Activated CD8-positive, alpha-beta memory T cell treated with anti-CD3 and anti-CD28 coated beads, Interleukin-2, amount 10 ng/mL, durations not matched to agents 7 days and 5 days (primary cell): ENCODE measurements at regions not wholly inside any gene's neighbourhood (a gene's known extent, or its start where the extent isn't known, plus 50 kb on each side); places are given as distances from the start of the nearest gene placed in this dataset.

Experiments
- ATAC-seq: fragments of 150-1000 bp; cut with Tn5 transposase; one replicate; pipeline ENCODE4 v1.10.0; 2021; ENCODE audit warnings: moderate library complexity
- CTCF ChIA-PET: fragments of 350-600 bp; sonication (Branson Sonifier 250); formaldehyde crosslinking; loops from one replicate; lab custom pipeline; 2021; ENCODE audit warnings: antibody characterized with exemption; lab: Charles Lee
- DNase-seq: peaks from one replicate; pipeline ENCODE4 v3.0.0-alpha.2; 2020
- H3K27ac Mint-ChIP-seq: one replicate; pipeline ENCODE4 v1.8.0; 2021; ENCODE audit warnings: mild to moderate bottlenecking, mixed read lengths
- H3K27me3 Mint-ChIP-seq: one replicate; pipeline ENCODE4 v1.8.0; 2021; ENCODE audit warnings: mixed read lengths
- H3K36me3 Mint-ChIP-seq: one replicate; pipeline ENCODE4 v1.8.0; 2021; ENCODE audit warnings: mild to moderate bottlenecking, mixed read lengths
- H3K4me1 Mint-ChIP-seq: one replicate; pipeline ENCODE4 v1.8.0; 2021; ENCODE audit warnings: mixed read lengths
- H3K4me3 Mint-ChIP-seq: one replicate; pipeline ENCODE4 v1.8.0; 2021; ENCODE audit warnings: mild to moderate bottlenecking, moderate library complexity, mixed read lengths
- H3K9me3 Mint-ChIP-seq: one replicate; pipeline ENCODE4 v1.8.0; 2022; ENCODE audit warnings: low read depth, mixed read lengths

- Mint-ChIP-seq H3K9me3 (peaks cover 2% of the 10 kb centered on the region), H3K27me3 (no peaks in the 10 kb centered on the region), H3K36me3 (no peaks in the 10 kb centered on the region), H3K4me3 (no peak overlapping the region), H3K4me1 (no peaks in the 10 kb centered on the region), H3K27ac (no peak overlapping the region)
- DNase-seq, result no peak
- CTCF ChIA-PET, result no interaction called here
- ATAC-seq, result no peak
These were observed 157.1 kb downstream of the TLE1 start for GRCh38 chr9:81532251-81532650.

DNA sequence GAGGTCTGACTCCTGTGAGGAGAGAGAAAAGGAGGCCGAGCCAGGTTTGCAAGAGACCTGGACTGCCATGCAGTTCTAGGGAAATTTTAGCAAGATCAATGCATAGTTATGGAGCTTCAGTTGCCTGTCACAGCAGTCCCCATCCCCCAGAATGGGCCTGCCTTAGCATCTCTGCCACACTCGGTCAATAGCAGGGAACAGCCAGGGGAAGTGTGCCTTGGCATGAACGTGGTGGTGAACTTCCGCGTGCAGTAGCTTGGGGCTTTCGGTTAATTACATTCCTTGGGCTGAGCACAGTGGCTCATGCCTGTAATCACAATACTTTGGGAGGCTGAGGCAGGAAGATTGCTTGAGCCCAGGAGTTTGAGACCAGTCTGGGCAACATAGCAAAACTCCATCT is 157.8 kb downstream of the TLE1 start:
- H3K4me3 Mint-ChIP-seq, result no peak overlapping the region
- no peaks in the 10 kb centered on the region for H3K36me3 Mint-ChIP-seq
- no peak overlapping the region for H3K27ac Mint-ChIP-seq
- peaks cover 2% of the 10 kb centered on the region for H3K9me3 Mint-ChIP-seq
- no peaks in the 10 kb centered on the region for H3K27me3 Mint-ChIP-seq
- no peak for DNase-seq
- ATAC-seq, result no peak
- CTCF ChIA-PET, result no interaction called here
- no peaks in the 10 kb centered on the region for H3K4me1 Mint-ChIP-seq

DNA sequence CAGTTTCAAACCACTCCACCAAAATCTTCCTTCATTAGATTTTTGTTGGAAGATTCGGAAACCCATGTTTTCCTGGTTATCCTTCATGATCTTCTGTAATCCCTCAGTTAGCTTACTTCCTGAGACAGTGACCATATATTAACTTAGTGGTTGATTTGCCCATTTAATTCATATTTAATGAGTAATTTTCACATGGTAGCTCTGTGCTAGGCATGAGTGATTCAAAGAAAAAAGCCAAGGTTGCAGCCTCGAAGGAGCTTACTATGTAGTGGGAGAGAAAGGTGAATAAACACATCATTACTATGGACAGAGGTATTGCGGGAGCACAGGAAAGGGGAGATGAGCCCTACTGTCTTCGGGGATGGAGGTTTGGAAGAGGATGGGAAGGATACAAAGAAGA is 158.5 kb downstream of the TLE1 start:
- CTCF ChIA-PET, result no interaction called here
- no peaks in the 10 kb centered on the region for H3K4me1 Mint-ChIP-seq
- no peaks in the 10 kb centered on the region for H3K36me3 Mint-ChIP-seq
- no peaks in the 10 kb centered on the region for H3K27me3 Mint-ChIP-seq
- peaks cover 2% of the 10 kb centered on the region for H3K9me3 Mint-ChIP-seq
- H3K4me3 Mint-ChIP-seq, result no peak overlapping the region
- DNase-seq, result no peak
- no peak for ATAC-seq
- no peak overlapping the region for H3K27ac Mint-ChIP-seq

DNA sequence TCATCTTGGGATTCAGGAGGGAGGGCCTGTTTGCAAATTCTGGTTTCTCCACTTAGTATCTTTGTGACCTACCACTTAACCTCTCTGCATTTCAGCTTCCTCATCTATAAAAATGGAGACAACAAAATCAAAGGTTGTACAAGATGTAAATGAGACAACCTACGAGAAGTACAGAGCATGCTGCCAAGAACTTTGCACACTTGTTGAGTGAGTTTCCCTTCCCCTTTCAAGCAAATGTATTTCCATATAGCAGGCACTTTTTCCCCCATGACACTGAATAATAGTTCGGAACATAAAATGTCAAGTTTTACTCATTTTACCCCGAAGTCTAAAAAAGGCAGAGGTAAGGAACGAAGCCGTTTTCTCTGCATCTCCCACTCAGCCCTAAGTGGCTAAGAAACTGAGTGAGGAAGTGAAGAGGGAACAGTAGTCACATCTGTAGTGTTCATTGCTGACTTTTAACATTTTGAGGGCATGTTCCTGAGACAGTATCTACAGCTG is 159.0 kb downstream of the TLE1 start:
- H3K4me1 Mint-ChIP-seq, result no peaks in the 10 kb centered on the region
- CTCF ChIA-PET, result no interaction called here
- ATAC-seq, result no peak

DNA sequence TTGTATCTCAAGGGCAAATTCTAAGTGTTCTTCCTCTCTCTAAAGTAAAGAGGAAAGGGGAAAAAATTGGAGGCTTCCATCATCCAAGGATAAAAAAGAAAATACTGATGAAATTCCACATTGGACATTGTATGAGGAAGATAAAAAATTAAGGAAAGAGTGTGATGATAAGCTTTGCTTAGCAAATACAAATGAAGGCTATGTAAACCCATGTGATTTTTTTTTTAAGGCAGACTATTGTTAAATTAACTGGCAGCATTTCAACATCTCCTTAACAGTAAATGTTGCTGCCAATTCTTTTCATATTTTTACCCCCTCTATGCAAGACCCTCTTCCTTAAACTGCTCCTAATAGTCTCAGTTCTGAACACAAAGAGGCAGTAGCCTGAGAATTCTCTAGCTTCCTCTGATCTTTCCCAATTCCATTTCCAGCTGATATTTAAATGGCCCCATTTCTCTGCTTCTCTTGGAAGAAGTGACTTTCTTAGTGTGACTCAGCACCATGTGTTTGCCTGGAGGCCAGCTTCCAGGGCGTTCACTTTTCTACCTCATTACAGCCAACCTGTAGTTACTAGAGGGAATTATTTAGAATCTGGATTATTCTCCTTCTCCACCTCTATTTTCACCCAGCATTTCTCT is 159.7 kb downstream of the TLE1 start:
- no peak for ATAC-seq
- no peaks in the 10 kb centered on the region for H3K4me1 Mint-ChIP-seq
- H3K4me3 Mint-ChIP-seq, result no peak overlapping the region
- peaks cover 2% of the 10 kb centered on the region for H3K9me3 Mint-ChIP-seq
- no peak overlapping the region for H3K27ac Mint-ChIP-seq
- no peak for DNase-seq
- no peaks in the 10 kb centered on the region for H3K27me3 Mint-ChIP-seq
- no peaks in the 10 kb centered on the region for H3K36me3 Mint-ChIP-seq
- CTCF ChIA-PET, result no interaction called here

More for the DNA sequence above, 159.0 kb downstream of the TLE1 start:
- Mint-ChIP-seq H3K27me3 (no peaks in the 10 kb centered on the region), H3K27ac (no peak overlapping the region), H3K9me3 (peaks cover 2% of the 10 kb centered on the region), H3K36me3 (no peaks in the 10 kb centered on the region), H3K4me3 (no peak overlapping the region)
- no peak for DNase-seq

DNA sequence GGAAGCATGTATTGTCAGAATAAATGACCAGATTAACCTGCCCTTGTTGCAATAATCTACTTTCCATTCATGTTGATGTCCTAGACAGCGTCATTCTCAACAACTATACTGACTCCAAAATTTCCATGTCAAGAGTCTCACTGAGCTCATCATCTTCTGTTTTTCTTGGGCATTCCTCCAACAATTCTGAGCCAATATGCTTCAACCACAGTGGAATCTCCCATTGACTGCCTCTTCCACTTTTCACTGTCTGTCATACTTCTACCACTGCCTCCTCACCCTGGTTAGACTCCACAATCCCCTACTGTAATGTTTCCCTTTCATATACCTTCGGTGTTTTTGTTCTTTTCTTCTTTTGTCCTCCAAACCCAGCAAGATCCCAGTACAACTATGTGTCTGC is 162.8 kb downstream of the TLE1 start:
- Mint-ChIP-seq H3K4me1 (no peaks in the 10 kb centered on the region), H3K4me3 (no peak overlapping the region), H3K9me3 (peaks cover 2% of the 10 kb centered on the region), H3K27me3 (no peaks in the 10 kb centered on the region), H3K36me3 (no peaks in the 10 kb centered on the region), H3K27ac (no peak overlapping the region)
- CTCF ChIA-PET, result no interaction called here
- ATAC-seq (no peak), DNase-seq (no peak)

DNA sequence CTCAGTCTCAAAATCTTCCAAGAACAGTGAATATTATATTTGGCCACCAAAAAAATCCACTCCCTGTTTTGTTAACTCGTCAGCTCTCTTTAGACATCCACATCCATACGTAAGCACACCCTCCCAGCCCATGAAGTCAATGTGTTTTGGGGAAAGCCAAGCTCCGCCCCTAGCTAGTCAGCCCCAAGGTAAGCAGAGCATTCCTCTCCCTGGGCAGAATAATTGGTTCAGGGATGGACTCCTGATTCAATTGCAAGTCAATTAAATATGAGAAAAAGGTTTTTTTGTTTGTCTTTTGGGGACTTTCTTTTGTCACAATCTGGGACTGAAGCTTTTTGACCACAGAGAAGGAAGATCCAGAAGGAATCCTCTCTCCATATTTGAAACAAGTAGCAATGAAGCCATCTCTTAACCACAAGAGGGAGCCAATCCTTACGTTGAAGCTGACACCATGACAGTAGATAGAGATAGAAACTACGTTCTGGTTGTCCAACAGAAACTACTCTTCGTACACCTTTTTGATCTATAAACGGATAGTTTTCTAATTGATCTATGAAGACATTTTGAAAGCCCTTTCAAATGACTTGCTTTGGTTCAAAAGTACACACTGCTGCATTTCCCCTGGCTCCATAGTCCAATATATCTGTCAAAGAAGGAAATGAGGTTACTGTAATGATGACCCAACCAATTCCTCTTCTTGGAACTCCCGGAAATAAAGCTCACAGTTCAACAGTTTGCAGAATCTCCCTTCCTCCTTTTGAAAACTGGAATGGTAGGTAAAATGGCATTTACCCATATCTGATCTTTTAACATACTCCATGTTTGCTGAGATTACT is 166.4 kb downstream of the TLE1 start:
- ATAC-seq (no peak), DNase-seq (no peak)
- Mint-ChIP-seq H3K27me3 (no peaks in the 10 kb centered on the region), H3K4me3 (no peak overlapping the region), H3K9me3 (peaks cover 2% of the 10 kb centered on the region), H3K4me1 (no peaks in the 10 kb centered on the region), H3K36me3 (no peaks in the 10 kb centered on the region), H3K27ac (no peak overlapping the region)
- CTCF ChIA-PET, result no interaction called here

GRCh38 chr9:81521892-81522291 is 167.5 kb downstream of the TLE1 start:
- H3K27ac Mint-ChIP-seq, result no peak overlapping the region
- DNase-seq, result no peak
- no peaks in the 10 kb centered on the region for H3K4me1 Mint-ChIP-seq
- ATAC-seq, result no peak
- H3K27me3 Mint-ChIP-seq, result no peaks in the 10 kb centered on the region
- H3K36me3 Mint-ChIP-seq, result no peaks in the 10 kb centered on the region
- H3K9me3 Mint-ChIP-seq, result peaks cover 2% of the 10 kb centered on the region
- no peak overlapping the region for H3K4me3 Mint-ChIP-seq
- CTCF ChIA-PET, result no interaction called here

- CTCF ChIA-PET, result no interaction called here
- no peak overlapping the region for H3K27ac Mint-ChIP-seq
- H3K9me3 Mint-ChIP-seq, result peaks cover 8% of the 10 kb centered on the region
- no peak overlapping the region for H3K4me3 Mint-ChIP-seq
- H3K27me3 Mint-ChIP-seq, result no peaks in the 10 kb centered on the region
- no peaks in the 10 kb centered on the region for H3K4me1 Mint-ChIP-seq
- no peaks in the 10 kb centered on the region for H3K36me3 Mint-ChIP-seq
- no peak for DNase-seq
- no peak for ATAC-seq
These were observed 169.4 kb downstream of the TLE1 start for GRCh38 chr9:81519816-81520495.

DNA sequence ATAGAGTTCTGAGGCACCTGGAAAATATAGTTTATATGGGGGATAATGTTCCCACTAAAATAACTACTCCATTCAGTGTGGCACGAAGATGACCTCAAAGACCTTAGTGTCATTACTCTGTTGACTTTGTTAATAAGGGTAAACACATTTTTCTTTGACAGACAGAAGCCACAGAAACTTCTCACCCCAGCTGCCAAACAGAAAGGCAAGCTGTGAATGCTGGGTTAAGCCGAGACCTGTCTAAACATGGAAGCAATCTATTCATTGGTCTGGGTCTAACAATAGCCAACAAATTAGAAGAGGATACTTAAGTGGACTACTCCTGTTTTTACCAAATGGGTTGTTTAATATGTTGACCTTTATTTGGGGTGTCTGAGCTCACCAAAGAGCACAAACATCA is 171.4 kb downstream of the TLE1 start:
- no peak for ATAC-seq
- no peaks in the 10 kb centered on the region for H3K36me3 Mint-ChIP-seq
- H3K4me1 Mint-ChIP-seq, result no peaks in the 10 kb centered on the region
- peaks cover 8% of the 10 kb centered on the region for H3K9me3 Mint-ChIP-seq
- DNase-seq, result no peak
- H3K27me3 Mint-ChIP-seq, result no peaks in the 10 kb centered on the region
- CTCF ChIA-PET, result no interaction called here
- H3K4me3 Mint-ChIP-seq, result no peak overlapping the region
- no peak overlapping the region for H3K27ac Mint-ChIP-seq

GRCh38 chr9:81513059-81513458 is 176.3 kb downstream of the TLE1 start:
- peaks cover 20% of the 10 kb centered on the region for H3K9me3 Mint-ChIP-seq
- CTCF ChIA-PET, result no interaction called here
- no peak overlapping the region for H3K4me3 Mint-ChIP-seq
- H3K4me1 Mint-ChIP-seq, result no peaks in the 10 kb centered on the region
- no peak for DNase-seq
- ATAC-seq, result no peak
- no peak overlapping the region for H3K27ac Mint-ChIP-seq
- no peaks in the 10 kb centered on the region for H3K27me3 Mint-ChIP-seq
- no peaks in the 10 kb centered on the region for H3K36me3 Mint-ChIP-seq

- Mint-ChIP-seq H3K36me3 (no peaks in the 10 kb centered on the region), H3K9me3 (peaks cover 20% of the 10 kb centered on the region), H3K27me3 (no peaks in the 10 kb centered on the region), H3K4me3 (no peak overlapping the region), H3K27ac (no peak overlapping the region), H3K4me1 (no peaks in the 10 kb centered on the region)
- DNase-seq (no peak), ATAC-seq (no peak)
- CTCF ChIA-PET, result no interaction called here
These were observed 176.7 kb downstream of the TLE1 start for GRCh38 chr9:81512641-81513040.

GRCh38 chr9:81508476-81508875 is 180.9 kb downstream of the TLE1 start:
- no peak for ATAC-seq
- Mint-ChIP-seq H3K36me3 (no peaks in the 10 kb centered on the region), H3K4me1 (no peaks in the 10 kb centered on the region), H3K27me3 (no peaks in the 10 kb centered on the region), H3K27ac (no peak overlapping the region), H3K4me3 (no peak overlapping the region), H3K9me3 (peaks cover 14% of the 10 kb centered on the region)
- CTCF ChIA-PET, result no interaction called here
- DNase-seq, result no peak
